Common myeloid progenitor, CD34-positive (primary cell): ENCODE measurements at regions not wholly inside any gene's neighbourhood (a gene's known extent, or its start where the extent isn't known, plus 50 kb on each side); places are given as distances from the start of the nearest gene placed in this dataset.

Experiments used
- CTCF ChIA-PET: fragments of 350-600 bp; sonication (Branson Sonifier 250); formaldehyde crosslinking; loops from one replicate; lab custom pipeline; 2021; ENCODE audit warnings: antibody characterized with exemption; lab: Charles Lee
- POLR2A ChIA-PET: fragments of 350-600 bp; sonication (Branson Sonifier 250); formaldehyde crosslinking; loops from one replicate; lab custom pipeline; 2021; ENCODE audit warnings: antibody characterized with exemption; lab: Charles Lee
- DNase-seq, 3 donors: peaks; one replicate each; pipeline versions ENCODE4 v3.0.0 to v3.0.0-alpha.2; 2013
- H3K27ac ChIP-seq, 2 experiments: 1 replicate in 1 of 2; 2 replicates in 1 of 2; pipeline ENCODE4 v1.7.0; 2013; ENCODE audit warnings: inconsistent platforms in 2 of 2, low read length in 2 of 2, mild to moderate bottlenecking in 2 of 2, low read depth in 1 of 2, moderate library complexity in 1 of 2; ENCODE audit not compliant: severe bottlenecking in 2 of 2, insufficient read depth in 1 of 2, poor library complexity in 1 of 2
- H3K27me3 ChIP-seq, 5 experiments: replicated peaks in 2 of 5; 1 replicate in 3 of 5; 2 replicates in 2 of 5; pipeline versions ENCODE4 v1.6.1 to v1.7.0; 2013; ENCODE audit warnings: low read length in 4 of 5, mild to moderate bottlenecking in 2 of 5, moderate library complexity in 2 of 5, inconsistent platforms in 1 of 5; ENCODE audit not compliant: insufficient read depth in 5 of 5, control insufficient read depth in 4 of 5
- H3K36me3 ChIP-seq, 4 experiments: 1 replicate in 2 of 4; 2 replicates in 2 of 4; pipeline versions ENCODE4 v1.6.1 to v1.7.0; 2013; ENCODE audit warnings: low read length in 3 of 4, control low read depth in 1 of 4, mild to moderate bottlenecking in 1 of 4; ENCODE audit not compliant: control insufficient read depth in 4 of 4, insufficient read depth in 4 of 4
- H3K4me1 ChIP-seq, 4 experiments: 1 replicate in 3 of 4; 2 replicates in 1 of 4; pipeline versions ENCODE4 v1.6.1 to v1.7.1; 2013; ENCODE audit warnings: low read length in 3 of 4, mild to moderate bottlenecking in 3 of 4, control low read depth in 1 of 4, inconsistent platforms in 1 of 4, moderate library complexity in 1 of 4; ENCODE audit not compliant: control insufficient read depth in 4 of 4, insufficient read depth in 4 of 4; ENCODE audit errors: control extremely low read depth in 1 of 4
- H3K4me3 ChIP-seq, 7 experiments: 1 replicate in 4 of 7; 2 replicates in 3 of 7; pipeline versions ENCODE4 v1.5.1 to v1.7.0; 2013; ENCODE audit warnings: mild to moderate bottlenecking in 7 of 7, low read length in 6 of 7, moderate library complexity in 6 of 7, inconsistent platforms in 2 of 7, low read depth in 2 of 7, control low read depth in 1 of 7; ENCODE audit not compliant: insufficient read depth in 4 of 7, control insufficient read depth in 1 of 7; ENCODE audit errors: extremely low read depth in 1 of 7
- H3K9me3 ChIP-seq, 5 experiments: 1 replicate in 4 of 5; 2 replicates in 1 of 5; pipeline versions ENCODE4 v1.6.1 to v1.7.1; 2013; ENCODE audit warnings: low read length in 4 of 5, mild to moderate bottlenecking in 2 of 5, inconsistent platforms in 1 of 5, low read depth in 1 of 5, moderate library complexity in 1 of 5; ENCODE audit not compliant: control insufficient read depth in 4 of 5, insufficient read depth in 2 of 5; ENCODE audit errors: control extremely low read depth in 1 of 5
- WGBS: methylation state at CpG from one replicate; pipeline ENCODE4 v1.1.5; 2013; ENCODE audit not compliant: insufficient coverage; 5-methylcytosine and 5-hydroxymethylcytosine counted together

GRCh38 chr3:64954995-64955636 lies 267.3 kb upstream of the ADAMTS9 start:
- Histone ChIP-seq H3K36me3 (no peaks in the 10 kb centered on the region), H3K4me3 (no peak overlapping the region), H3K27ac (no peak overlapping the region), H3K9me3 (no peaks in the 10 kb centered on the region), H3K4me1 (peaks cover 0 to 6% (median 0%) of the 10 kb centered on the region in 4 experiments), H3K27me3 (no peaks in the 10 kb centered on the region)
- ChIA-PET POLR2A (no interaction called here), CTCF (no interaction called here)
- DNase-seq: peak in 2 of 3 donors; percentile 9 to 33
- WGBS: 38% methylated on average over 2 of the region's 4 CpGs

- no peaks in the 10 kb centered on the region for H3K36me3 ChIP-seq
- no peaks in the 10 kb centered on the region for H3K9me3 ChIP-seq
- peaks cover 0 to 10% (median 4%) of the 10 kb centered on the region in 4 experiments for H3K4me1 ChIP-seq
- CTCF ChIA-PET: interaction anchor here (1.7 kb wide), 1 partner anchor 12 kb away, joined by 4 read pairs; no protein-coding TSS in a partner anchor
- H3K27me3 ChIP-seq: no peaks in the 10 kb centered on the region
- 42% methylated on average over 4 of the region's 6 CpGs for WGBS
- H3K27ac ChIP-seq: no peak overlapping the region
- POLR2A ChIA-PET: no interaction called here
- no peak overlapping the region for H3K4me3 ChIP-seq
- peak in 2 of 3 donors; percentile 11 to 33 for DNase-seq
Measured at GRCh38 chr3:64945171-64945729, 257.4 kb upstream of the ADAMTS9 start.

GRCh38 chr3:64943866-64944265 lies 256.1 kb upstream of the ADAMTS9 start:
- ChIA-PET POLR2A (no interaction called here), CTCF (no interaction called here)
- H3K36me3 ChIP-seq: no peaks in the 10 kb centered on the region
- no peak overlapping the region for H3K4me3 ChIP-seq
- no peak overlapping the region for H3K27ac ChIP-seq
- no peaks in the 10 kb centered on the region for H3K9me3 ChIP-seq
- no peaks in the 10 kb centered on the region for H3K27me3 ChIP-seq
- no peak for DNase-seq
- 92% methylated on average over 3 of the region's 4 CpGs for WGBS
- peaks cover 0 to 10% (median 4%) of the 10 kb centered on the region in 4 experiments for H3K4me1 ChIP-seq

DNA sequence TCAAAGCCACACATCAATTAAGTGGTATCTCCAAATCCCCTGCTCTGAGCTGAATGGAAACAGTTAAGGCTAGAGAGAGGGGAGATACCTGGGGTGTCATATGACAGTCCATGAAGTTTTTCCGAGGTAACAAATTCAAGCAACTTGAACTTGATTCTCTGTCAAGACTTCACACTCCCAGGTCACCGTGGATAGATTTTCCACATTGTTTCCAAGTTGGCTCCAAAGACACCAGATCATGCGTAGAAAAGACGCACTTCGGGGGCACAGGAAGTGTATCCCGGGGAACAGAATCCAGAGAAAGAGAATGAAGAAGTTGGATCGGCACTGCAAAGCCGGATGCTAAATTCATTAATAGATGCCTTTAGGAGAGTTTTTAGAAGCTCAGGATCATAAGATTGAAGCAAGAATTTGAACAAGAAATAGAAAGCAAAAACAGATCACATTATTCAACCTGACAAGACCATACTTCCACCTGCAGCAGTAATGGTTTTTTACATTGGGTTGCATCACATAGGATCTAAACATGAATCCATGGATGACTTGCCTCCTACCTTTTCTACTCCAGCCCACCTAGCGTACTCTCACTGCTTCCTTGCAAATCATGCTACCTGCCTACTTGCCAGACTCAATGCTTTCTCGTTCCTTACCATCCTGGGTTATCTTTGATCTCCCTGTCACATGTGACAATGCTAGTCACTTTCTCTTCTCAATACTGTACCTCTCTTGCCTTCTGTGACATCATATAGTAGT lies 253.0 kb upstream of the ADAMTS9 start:
- Histone ChIP-seq H3K4me3 (no peak overlapping the region), H3K4me1 (peaks cover 0 to 10% (median 4%) of the 10 kb centered on the region in 4 experiments), H3K27ac (no peak overlapping the region), H3K9me3 (no peaks in the 10 kb centered on the region), H3K27me3 (no peaks in the 10 kb centered on the region), H3K36me3 (no peaks in the 10 kb centered on the region)
- CTCF ChIA-PET: no interaction called here
- POLR2A ChIA-PET: no interaction called here
- no peak for DNase-seq
- 94% methylated on average over 10 of the region's 10 CpGs for WGBS

DNA sequence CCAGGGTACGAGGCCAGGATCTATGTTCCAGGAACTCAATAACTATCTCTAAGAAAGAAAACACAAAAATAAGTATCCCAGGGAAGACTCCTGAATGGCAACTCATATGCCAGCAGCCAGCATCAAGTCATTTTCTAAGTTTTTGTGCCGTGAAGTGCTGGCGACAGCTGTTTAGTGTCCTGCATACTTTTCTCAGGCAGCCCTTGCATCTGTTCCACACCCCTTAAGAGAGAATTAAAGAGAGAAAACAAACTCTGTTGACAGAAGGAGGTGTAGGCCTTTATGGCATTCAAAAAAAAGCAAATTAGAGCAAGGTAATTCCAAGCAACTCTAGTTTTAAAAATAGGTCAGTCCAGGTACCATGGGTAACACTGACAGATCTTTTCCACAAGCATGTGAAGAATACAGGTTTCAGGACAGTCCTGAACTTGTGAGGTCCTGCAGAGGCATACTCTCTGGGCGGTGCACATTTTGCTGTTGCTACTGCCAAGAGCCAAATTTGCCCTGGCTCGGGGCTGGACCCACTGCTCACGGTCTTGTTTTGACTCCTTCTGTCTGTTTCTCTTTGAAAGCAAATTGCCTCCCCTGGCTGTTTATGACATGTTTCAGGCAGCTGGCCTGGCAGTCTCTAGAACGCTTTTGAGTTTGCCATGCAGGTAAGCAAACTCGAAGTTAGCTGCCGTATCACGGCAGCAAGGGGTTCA lies 252.1 kb upstream of the ADAMTS9 start:
- Histone ChIP-seq H3K4me3 (no peak overlapping the region), H3K4me1 (peaks cover 0 to 4% (median 1%) of the 10 kb centered on the region in 4 experiments), H3K36me3 (no peaks in the 10 kb centered on the region), H3K27ac (no peak overlapping the region), H3K9me3 (no peaks in the 10 kb centered on the region), H3K27me3 (no peaks in the 10 kb centered on the region)
- ChIA-PET CTCF (no interaction called here), POLR2A (interaction anchor here (0.6 kb wide), 1 partner anchor 18 kb away, joined by 3 read pairs; no protein-coding TSS in a partner anchor)
- no peak for DNase-seq
- 99% methylated on average over 10 of the region's 10 CpGs for WGBS

- no peaks in the 10 kb centered on the region for H3K27me3 ChIP-seq
- H3K9me3 ChIP-seq: peaks cover 0 to 2% (median 0%) of the 10 kb centered on the region in 5 experiments
- no peak for DNase-seq
- no peaks in the 10 kb centered on the region for H3K36me3 ChIP-seq
- no peak overlapping the region for H3K4me3 ChIP-seq
- ChIA-PET POLR2A (interaction anchor here (0.6 kb wide), 1 partner anchor 19 kb away, joined by 3 read pairs; no protein-coding TSS in a partner anchor), CTCF (no interaction called here)
- no peak overlapping the region for H3K27ac ChIP-seq
- H3K4me1 ChIP-seq: no peaks in the 10 kb centered on the region
- 50% methylated on average over 2 of the region's 2 CpGs for WGBS
Measured at GRCh38 chr3:64939309-64939708, 251.5 kb upstream of the ADAMTS9 start.
